PFSK-1 (cell line): ENCODE measurements at regions not wholly inside any gene's neighbourhood (a gene's known extent, or its start where the extent isn't known, plus 50 kb on each side); places are given as distances from the start of the nearest gene placed in this dataset.

ENCODE experiments used
- POLR2AphosphoS5 ChIP-seq: IDR thresholded peaks from 2 replicates; pipeline ENCODE4 v1.6.1; 2012; ENCODE audit warnings: low read depth, mild to moderate bottlenecking, control low read depth, low read length, moderate library complexity
- SIN3A ChIP-seq: IDR thresholded peaks from 2 replicates; pipeline ENCODE4 v1.6.1; 2012; ENCODE audit warnings: mild to moderate bottlenecking, low read length, moderate library complexity, borderline replicate concordance; ENCODE audit not compliant: insufficient read depth
- TF ChIP-seq, protein P1 (sequence below), 2 experiments: IDR thresholded peaks; 2 replicates each; pipeline versions ENCODE4 v1.6.1 to v1.8.0; 2011 to 2012; ENCODE audit warnings: low read depth in 2 of 2, low read length in 2 of 2, control low read depth in 1 of 2, inconsistent platforms in 1 of 2, mild to moderate bottlenecking in 1 of 2, moderate library complexity in 1 of 2; ENCODE audit not compliant: insufficient read depth in 1 of 2

DNA sequence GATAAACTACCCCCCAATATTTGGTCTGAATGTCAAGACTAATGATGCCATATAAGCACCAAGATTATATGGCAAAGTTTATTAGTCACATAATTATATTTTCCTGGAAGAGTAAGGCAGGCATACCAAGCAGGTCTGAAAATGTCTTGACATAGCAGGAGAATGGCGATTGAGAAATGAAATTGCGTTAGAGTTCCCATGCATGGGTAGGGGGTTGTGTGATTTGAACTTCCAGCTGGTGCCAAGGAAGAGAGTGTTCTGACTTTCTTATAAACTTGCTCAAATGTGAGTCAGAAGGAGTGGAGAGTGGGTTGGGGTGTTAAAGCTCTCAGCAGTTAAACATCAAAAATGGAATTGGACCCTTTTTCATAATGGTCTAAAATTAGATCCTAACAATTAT is 1200.6 kb upstream of the ACO1 start:
- TF ChIP-seq SIN3A (no peak), POLR2AphosphoS5 (no peak)
- TF ChIP-seq, protein P1, sequence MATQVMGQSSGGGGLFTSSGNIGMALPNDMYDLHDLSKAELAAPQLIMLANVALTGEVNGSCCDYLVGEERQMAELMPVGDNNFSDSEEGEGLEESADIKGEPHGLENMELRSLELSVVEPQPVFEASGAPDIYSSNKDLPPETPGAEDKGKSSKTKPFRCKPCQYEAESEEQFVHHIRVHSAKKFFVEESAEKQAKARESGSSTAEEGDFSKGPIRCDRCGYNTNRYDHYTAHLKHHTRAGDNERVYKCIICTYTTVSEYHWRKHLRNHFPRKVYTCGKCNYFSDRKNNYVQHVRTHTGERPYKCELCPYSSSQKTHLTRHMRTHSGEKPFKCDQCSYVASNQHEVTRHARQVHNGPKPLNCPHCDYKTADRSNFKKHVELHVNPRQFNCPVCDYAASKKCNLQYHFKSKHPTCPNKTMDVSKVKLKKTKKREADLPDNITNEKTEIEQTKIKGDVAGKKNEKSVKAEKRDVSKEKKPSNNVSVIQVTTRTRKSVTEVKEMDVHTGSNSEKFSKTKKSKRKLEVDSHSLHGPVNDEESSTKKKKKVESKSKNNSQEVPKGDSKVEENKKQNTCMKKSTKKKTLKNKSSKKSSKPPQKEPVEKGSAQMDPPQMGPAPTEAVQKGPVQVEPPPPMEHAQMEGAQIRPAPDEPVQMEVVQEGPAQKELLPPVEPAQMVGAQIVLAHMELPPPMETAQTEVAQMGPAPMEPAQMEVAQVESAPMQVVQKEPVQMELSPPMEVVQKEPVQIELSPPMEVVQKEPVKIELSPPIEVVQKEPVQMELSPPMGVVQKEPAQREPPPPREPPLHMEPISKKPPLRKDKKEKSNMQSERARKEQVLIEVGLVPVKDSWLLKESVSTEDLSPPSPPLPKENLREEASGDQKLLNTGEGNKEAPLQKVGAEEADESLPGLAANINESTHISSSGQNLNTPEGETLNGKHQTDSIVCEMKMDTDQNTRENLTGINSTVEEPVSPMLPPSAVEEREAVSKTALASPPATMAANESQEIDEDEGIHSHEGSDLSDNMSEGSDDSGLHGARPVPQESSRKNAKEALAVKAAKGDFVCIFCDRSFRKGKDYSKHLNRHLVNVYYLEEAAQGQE (IDR thresholded peaks at IDR 0.05; ENCODE audit: insufficient read depth in 1 of 2, low read depth in 2 of 2, low read length in 2 of 2) = no peak
